ENCODE measurements at regions not wholly inside any gene's neighbourhood (a gene's known extent, or its start where the extent isn't known, plus 50 kb on each side); places are given as distances from the start of the nearest gene placed in this dataset.

DNA sequence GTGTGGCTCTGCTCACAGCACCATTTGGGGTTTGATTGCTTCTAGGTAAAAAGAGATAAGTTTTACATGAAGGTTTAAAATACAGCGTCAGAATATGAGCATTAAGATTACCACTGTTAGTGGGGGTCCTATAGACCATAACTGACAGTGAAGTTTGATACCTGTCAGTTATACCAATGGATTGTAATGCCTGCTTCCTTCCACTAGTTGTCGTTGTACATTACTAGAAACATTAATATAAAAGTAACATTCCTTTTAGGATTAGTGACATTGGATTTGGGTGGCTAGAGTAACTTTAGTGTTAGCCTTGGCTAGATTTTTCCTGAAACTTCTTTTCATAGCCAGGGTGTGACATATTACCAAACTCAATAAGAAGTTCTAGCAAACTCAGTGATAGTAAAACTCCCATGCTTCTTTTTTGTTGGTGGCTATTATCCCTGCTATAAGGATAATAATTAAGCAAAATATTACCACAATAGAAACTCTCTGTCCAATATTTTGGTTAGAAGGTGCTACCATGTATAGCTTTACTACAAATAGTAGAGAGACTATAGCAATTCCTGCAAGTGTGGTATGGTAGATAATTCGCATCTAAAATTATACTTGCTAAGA lies 57.1 kb downstream of the FAM181B start:
- TF ChIP-seq, protein P1, sequence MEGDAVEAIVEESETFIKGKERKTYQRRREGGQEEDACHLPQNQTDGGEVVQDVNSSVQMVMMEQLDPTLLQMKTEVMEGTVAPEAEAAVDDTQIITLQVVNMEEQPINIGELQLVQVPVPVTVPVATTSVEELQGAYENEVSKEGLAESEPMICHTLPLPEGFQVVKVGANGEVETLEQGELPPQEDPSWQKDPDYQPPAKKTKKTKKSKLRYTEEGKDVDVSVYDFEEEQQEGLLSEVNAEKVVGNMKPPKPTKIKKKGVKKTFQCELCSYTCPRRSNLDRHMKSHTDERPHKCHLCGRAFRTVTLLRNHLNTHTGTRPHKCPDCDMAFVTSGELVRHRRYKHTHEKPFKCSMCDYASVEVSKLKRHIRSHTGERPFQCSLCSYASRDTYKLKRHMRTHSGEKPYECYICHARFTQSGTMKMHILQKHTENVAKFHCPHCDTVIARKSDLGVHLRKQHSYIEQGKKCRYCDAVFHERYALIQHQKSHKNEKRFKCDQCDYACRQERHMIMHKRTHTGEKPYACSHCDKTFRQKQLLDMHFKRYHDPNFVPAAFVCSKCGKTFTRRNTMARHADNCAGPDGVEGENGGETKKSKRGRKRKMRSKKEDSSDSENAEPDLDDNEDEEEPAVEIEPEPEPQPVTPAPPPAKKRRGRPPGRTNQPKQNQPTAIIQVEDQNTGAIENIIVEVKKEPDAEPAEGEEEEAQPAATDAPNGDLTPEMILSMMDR (conservative IDR thresholded peaks at IDR 0.05; ENCODE audit: low read length) = peak; percentile 51
- no peak for DNase-seq (ENCODE audit: low read depth)

DNA sequence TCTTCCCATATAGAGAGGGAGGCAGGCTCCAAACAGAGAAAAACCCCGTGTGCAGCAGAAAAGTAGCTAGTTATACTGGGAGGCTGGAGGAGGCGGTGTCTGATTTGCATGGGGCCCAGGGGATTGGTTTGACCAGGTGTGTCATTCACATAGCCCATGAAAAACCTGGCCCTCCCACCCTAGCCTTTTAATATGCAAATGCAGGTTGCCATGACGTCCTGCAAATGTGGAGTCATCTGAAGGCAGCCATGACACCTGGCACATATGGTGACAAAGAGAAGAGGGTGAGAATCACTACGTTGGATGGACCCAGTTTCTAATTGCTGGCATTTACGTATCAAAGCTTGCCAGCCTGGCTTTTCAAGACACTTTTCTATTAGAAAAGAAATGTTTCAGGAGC lies 57.8 kb downstream of the FAM181B start:
- no peak overlapping the region for H3K4me3 ChIP-seq (ENCODE audit: low read length)
- TF ChIP-seq, protein P1 (conservative IDR thresholded peaks at IDR 0.05; ENCODE audit: low read length) = no peak

More for the DNA sequence above, 57.1 kb downstream of the FAM181B start:
- no peak overlapping the region for H3K4me3 ChIP-seq (ENCODE audit: low read length)

DNA sequence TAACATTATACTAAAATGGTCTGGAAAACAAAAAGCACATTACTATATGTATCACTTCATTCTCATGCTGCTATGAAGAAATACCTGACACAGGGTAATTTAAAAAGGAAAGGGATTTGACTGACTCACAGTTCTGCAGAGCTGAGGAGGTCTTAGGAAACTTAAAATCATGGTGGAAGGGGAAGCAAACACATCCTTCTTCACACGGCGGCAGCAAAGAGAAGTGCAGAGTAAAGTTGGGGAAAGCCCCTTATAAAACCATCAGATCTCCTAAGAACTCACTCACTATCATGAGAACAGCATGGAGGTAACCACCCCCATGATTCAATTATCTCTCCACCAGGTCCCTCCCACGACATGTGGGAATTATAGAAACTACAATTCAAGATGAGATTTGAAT lies 60.0 kb downstream of the FAM181B start:
- no peak overlapping the region for H3K4me3 ChIP-seq (ENCODE audit: low read length)
- DNase-seq (ENCODE audit: low read depth) = no peak
- TF ChIP-seq, protein P1 (conservative IDR thresholded peaks at IDR 0.05; ENCODE audit: low read length) = no peak

More for the DNA sequence above, 57.8 kb downstream of the FAM181B start:
- no peak for DNase-seq (ENCODE audit: low read depth)

DNA sequence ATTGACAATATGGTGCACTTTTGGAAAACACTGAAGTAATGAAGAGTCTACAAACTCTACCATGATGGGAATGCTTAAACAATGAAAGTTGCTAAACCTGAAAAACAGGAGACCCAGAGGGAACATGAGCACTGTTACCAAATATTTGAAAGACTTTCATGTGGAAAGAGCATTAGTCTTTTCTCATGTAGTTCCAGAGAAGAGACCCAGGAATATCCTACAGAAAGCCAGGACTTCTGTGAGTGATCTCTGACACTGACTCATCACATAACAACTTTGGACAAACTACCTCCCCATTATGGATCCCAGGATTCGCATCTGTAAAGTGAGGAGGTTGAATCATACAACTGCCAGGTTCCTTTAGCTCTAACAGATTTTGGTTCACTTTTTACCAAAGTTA lies 62.2 kb downstream of the FAM181B start:
- DNase-seq (ENCODE audit: low read depth) = no peak
- H3K4me3 ChIP-seq (ENCODE audit: low read length) = no peak overlapping the region
- TF ChIP-seq, protein P1 (conservative IDR thresholded peaks at IDR 0.05; ENCODE audit: low read length) = no peak

DNA sequence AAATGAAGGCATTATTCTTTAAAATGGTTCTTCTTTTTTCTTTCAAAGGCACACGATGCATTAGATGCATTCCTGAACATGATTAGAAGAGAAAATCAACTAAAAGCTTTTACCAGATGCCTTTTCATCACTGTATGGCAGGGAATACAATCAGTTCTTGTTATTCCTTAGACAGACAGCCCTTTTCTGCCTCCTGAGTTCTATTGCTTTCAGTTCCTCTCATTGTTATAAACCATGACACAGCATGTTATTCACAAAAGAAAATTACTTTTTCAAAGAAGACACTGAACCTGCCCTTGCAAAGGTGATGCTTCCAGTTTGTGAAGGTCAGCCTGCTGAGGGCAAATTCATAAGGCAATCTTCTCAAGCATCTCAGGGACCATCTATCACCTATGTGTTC lies 70.1 kb downstream of the FAM181B start:
- no peak overlapping the region for H3K4me3 ChIP-seq (ENCODE audit: low read length)
- TF ChIP-seq, protein P1 (conservative IDR thresholded peaks at IDR 0.05; ENCODE audit: low read length) = no peak
- no peak for DNase-seq (ENCODE audit: low read depth)

DNA sequence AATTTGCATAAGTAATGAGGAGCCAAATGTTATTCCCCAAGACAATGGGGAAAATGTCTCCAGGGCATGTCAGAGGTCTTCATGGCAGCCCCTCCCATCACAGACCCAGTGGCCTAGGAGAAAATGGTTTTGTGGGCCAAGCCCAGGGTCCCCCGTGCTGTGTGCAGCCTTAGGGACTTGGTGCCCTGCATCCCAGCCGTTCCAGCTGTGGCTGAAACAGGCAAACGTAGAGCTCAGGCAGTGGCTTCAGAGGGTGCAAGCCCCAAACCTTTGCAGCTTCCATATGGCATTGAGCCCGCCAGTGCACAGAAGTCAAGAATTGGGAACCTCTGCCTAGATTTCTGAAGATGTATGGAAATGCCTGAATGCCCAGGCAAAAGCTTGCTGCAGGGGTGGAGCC lies 79.9 kb downstream of the FAM181B start:
- TF ChIP-seq, protein P1 (conservative IDR thresholded peaks at IDR 0.05; ENCODE audit: low read length) = no peak
- no peak overlapping the region for H3K4me3 ChIP-seq (ENCODE audit: low read length)
- no peak for DNase-seq (ENCODE audit: low read depth)

DNA sequence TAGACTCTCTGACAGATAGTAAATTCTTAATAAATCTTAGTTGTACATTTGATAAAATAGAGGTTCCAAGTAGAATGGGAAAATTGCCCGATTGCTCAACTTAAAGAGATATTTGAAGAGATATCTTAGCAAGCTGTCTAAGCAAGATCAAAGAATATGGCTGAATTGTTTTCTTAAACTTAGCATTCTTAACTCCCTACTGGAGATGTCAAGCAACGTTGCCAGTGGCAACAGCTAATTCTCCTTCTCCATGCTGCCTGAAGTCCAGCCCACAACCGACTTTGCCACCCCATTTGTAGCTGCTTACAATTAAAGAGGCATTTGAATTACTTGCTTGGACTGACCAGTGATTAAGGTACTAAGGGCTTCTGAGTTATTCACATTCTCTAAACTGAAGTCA lies 94.4 kb downstream of the FAM181B start:
- H3K4me3 ChIP-seq (ENCODE audit: low read length) = no peak overlapping the region
- TF ChIP-seq, protein P1 (conservative IDR thresholded peaks at IDR 0.05; ENCODE audit: low read length) = no peak
- DNase-seq (ENCODE audit: low read depth) = no peak
